ENCODE measurements at regions not wholly inside any gene's neighbourhood (a gene's known extent, or its start where the extent isn't known, plus 50 kb on each side); places are given as distances from the start of the nearest gene placed in this dataset.

- TF ChIP-seq MAX (IDR thresholded peaks at IDR 0.05) (no peak), BRCA1 (IDR thresholded peaks at IDR 0.05; ENCODE audit: low read depth, low read length) (no peak)
Measured at GRCh38 chr1:60936163-60936562, 146.2 kb upstream of the NFIA start.
